ENCODE measurements at regions not wholly inside any gene's neighbourhood (a gene's known extent, or its start where the extent isn't known, plus 50 kb on each side); places are given as distances from the start of the nearest gene placed in this dataset.

DNA sequence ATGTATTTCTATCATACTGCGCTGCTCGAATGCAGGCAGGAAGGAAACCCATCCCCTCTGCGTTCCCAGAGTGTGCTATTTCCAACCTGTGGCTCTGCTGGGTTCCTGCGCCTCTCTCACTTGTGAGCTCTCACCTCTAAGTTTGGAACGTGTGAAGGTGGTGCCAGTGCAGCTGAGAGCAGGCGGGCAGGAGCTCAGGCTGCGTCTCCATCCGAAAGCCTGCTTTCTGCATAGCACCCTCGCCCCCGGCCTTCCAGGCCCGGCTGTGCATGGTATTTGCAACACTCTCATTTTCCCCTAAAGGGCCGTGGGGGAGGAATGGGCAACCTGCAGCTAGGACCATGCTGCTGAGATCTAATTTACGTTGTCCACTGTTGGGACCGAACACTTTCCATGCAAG, 288.0 kb upstream of the TSHZ2 start:
- H4K20me1 ChIP-seq (ENCODE audit: insufficient read depth, low read length) = no peaks in the 10 kb centered on the region
- H3K4me3 ChIP-seq (ENCODE audit: low read depth, low read length, poor library complexity, severe bottlenecking) = no peak overlapping the region
- TF ChIP-seq, protein P1, sequence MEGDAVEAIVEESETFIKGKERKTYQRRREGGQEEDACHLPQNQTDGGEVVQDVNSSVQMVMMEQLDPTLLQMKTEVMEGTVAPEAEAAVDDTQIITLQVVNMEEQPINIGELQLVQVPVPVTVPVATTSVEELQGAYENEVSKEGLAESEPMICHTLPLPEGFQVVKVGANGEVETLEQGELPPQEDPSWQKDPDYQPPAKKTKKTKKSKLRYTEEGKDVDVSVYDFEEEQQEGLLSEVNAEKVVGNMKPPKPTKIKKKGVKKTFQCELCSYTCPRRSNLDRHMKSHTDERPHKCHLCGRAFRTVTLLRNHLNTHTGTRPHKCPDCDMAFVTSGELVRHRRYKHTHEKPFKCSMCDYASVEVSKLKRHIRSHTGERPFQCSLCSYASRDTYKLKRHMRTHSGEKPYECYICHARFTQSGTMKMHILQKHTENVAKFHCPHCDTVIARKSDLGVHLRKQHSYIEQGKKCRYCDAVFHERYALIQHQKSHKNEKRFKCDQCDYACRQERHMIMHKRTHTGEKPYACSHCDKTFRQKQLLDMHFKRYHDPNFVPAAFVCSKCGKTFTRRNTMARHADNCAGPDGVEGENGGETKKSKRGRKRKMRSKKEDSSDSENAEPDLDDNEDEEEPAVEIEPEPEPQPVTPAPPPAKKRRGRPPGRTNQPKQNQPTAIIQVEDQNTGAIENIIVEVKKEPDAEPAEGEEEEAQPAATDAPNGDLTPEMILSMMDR (conservative IDR thresholded peaks at IDR 0.05; ENCODE audit: low read length) = no peak
- no peak for TF ChIP-seq EZH2phosphoT487 (IDR thresholded peaks at IDR 0.05; ENCODE audit: borderline replicate concordance, low read depth, low read length)
- ChIA-PET CTCF (ENCODE audit: unreplicated experiment) (no interaction called here), POLR2A (no interaction called here)
- no TSS peak for BruUV-seq (replicated peaks)
- no peak overlapping the region for H3K4me2 ChIP-seq (ENCODE audit: low read length)
- DNase-seq (ENCODE audit: low spot score) = no peak
- H3K79me2 ChIP-seq (ENCODE audit: insufficient read depth, low read depth, low read length) = no peaks in the 10 kb centered on the region
- H3K9me3 ChIP-seq (ENCODE audit: low read length) = no peaks in the 10 kb centered on the region
- intact Hi-C loops (cut with micrococcal nuclease; ENCODE audit: unreplicated experiment) = no loop called here
- no peaks in the 10 kb centered on the region for H3K4me1 ChIP-seq (ENCODE audit: insufficient read depth, low read length, poor library complexity, severe bottlenecking)
- no peaks in the 10 kb centered on the region for H3K36me3 ChIP-seq (ENCODE audit: insufficient read depth, low read length)
- no peak overlapping the region for H2AFZ ChIP-seq (ENCODE audit: low read length)
- H3K9me2 ChIP-seq (ENCODE audit: insufficient read depth, low read length) = no peaks in the 10 kb centered on the region
- no peak overlapping the region for H3K27ac ChIP-seq (ENCODE audit: low read depth, low read length, poor library complexity, severe bottlenecking)

DNA sequence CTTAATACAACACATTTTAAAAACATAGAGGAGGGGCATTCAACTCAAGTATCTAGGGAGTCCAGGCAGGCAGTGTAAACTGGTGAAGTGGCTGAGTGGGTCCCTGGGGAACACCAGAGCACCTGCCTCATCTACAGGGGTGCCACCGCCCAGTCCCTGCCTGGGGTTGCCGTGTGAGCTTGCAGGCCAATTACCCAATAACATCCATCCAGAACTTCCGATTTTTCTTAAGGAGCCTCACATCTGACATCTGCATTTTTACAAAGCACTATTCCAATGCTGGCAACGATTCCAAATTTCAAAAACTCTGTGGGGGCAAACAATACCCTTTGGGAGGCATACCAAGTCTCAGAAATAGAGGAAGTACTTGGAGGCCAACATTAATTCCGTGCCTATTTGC, 288.4 kb upstream of the TSHZ2 start:
- no peak for TF ChIP-seq EZH2phosphoT487 (IDR thresholded peaks at IDR 0.05; ENCODE audit: borderline replicate concordance, low read depth, low read length)
- TF ChIP-seq, protein P1 (conservative IDR thresholded peaks at IDR 0.05; ENCODE audit: low read length) = no peak
- intact Hi-C loops (cut with micrococcal nuclease; ENCODE audit: unreplicated experiment) = no loop called here
- BruUV-seq (replicated peaks) = no TSS peak
- no peak for DNase-seq (ENCODE audit: low spot score)
- H3K9me3 ChIP-seq (ENCODE audit: low read length) = no peaks in the 10 kb centered on the region
- H3K9me2 ChIP-seq (ENCODE audit: insufficient read depth, low read length) = no peaks in the 10 kb centered on the region
- no peaks in the 10 kb centered on the region for H3K36me3 ChIP-seq (ENCODE audit: insufficient read depth, low read length)
- H3K4me2 ChIP-seq (ENCODE audit: low read length) = no peak overlapping the region
- no peaks in the 10 kb centered on the region for H4K20me1 ChIP-seq (ENCODE audit: insufficient read depth, low read length)
- no peaks in the 10 kb centered on the region for H3K4me1 ChIP-seq (ENCODE audit: insufficient read depth, low read length, poor library complexity, severe bottlenecking)
- POLR2A ChIA-PET = no interaction called here
- H2AFZ ChIP-seq (ENCODE audit: low read length) = no peak overlapping the region
- no peak overlapping the region for H3K4me3 ChIP-seq (ENCODE audit: low read depth, low read length, poor library complexity, severe bottlenecking)
- H3K79me2 ChIP-seq (ENCODE audit: insufficient read depth, low read depth, low read length) = no peaks in the 10 kb centered on the region
- CTCF ChIA-PET (ENCODE audit: unreplicated experiment) = no interaction called here
- no peak overlapping the region for H3K27ac ChIP-seq (ENCODE audit: low read depth, low read length, poor library complexity, severe bottlenecking)

DNA sequence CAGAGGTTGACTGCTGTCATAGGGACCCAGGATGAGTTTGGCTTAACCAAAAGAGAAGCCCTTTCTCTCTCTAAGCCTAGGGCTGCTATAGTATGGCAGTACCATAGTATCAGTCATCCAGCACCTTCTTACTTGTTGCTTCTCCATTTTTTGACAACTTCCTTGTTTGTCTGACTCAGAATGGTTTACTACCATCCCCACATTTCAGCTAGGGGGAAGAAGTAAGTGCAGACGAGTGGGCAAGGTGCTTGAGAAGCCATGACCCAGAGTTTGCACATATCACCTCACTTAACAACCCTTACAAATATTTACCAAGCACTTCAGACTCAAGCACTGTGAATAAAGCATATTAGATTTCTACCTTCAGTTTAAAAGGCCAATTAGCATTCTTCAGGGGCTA, 289.9 kb upstream of the TSHZ2 start:
- no peak overlapping the region for H2AFZ ChIP-seq (ENCODE audit: low read length)
- ChIA-PET POLR2A (interaction anchor here (0.7 kb wide), 1 partner anchor 30 kb away, joined by 4 read pairs; no protein-coding TSS in a partner anchor), CTCF (ENCODE audit: unreplicated experiment) (no interaction called here)
- H3K27ac ChIP-seq (ENCODE audit: low read depth, low read length, poor library complexity, severe bottlenecking) = no peak overlapping the region
- no peaks in the 10 kb centered on the region for H3K79me2 ChIP-seq (ENCODE audit: insufficient read depth, low read depth, low read length)
- H3K4me2 ChIP-seq (ENCODE audit: low read length) = no peak overlapping the region
- no peaks in the 10 kb centered on the region for H3K9me3 ChIP-seq (ENCODE audit: low read length)
- H3K36me3 ChIP-seq (ENCODE audit: insufficient read depth, low read length) = no peaks in the 10 kb centered on the region
- H3K4me3 ChIP-seq (ENCODE audit: low read depth, low read length, poor library complexity, severe bottlenecking) = no peak overlapping the region
- H4K20me1 ChIP-seq (ENCODE audit: insufficient read depth, low read length) = no peaks in the 10 kb centered on the region
- intact Hi-C loops (cut with micrococcal nuclease; ENCODE audit: unreplicated experiment) = no loop called here
- no peaks in the 10 kb centered on the region for H3K4me1 ChIP-seq (ENCODE audit: insufficient read depth, low read length, poor library complexity, severe bottlenecking)
- no peak for TF ChIP-seq EZH2phosphoT487 (IDR thresholded peaks at IDR 0.05; ENCODE audit: borderline replicate concordance, low read depth, low read length)
- TF ChIP-seq, protein P1 (conservative IDR thresholded peaks at IDR 0.05; ENCODE audit: low read length) = no peak
- no peaks in the 10 kb centered on the region for H3K9me2 ChIP-seq (ENCODE audit: insufficient read depth, low read length)
- DNase-seq (ENCODE audit: low spot score) = no peak
- no TSS peak for BruUV-seq (replicated peaks)
